ENCODE measurements at regions not wholly inside any gene's neighbourhood (a gene's known extent, or its start where the extent isn't known, plus 50 kb on each side); places are given as distances from the start of the nearest gene placed in this dataset.
"Not testable (repeated sequence)": the region's sequence is repeated elsewhere in the genome, so short reads cannot be mapped to it uniquely, and the experiment has no call there.

DNA sequence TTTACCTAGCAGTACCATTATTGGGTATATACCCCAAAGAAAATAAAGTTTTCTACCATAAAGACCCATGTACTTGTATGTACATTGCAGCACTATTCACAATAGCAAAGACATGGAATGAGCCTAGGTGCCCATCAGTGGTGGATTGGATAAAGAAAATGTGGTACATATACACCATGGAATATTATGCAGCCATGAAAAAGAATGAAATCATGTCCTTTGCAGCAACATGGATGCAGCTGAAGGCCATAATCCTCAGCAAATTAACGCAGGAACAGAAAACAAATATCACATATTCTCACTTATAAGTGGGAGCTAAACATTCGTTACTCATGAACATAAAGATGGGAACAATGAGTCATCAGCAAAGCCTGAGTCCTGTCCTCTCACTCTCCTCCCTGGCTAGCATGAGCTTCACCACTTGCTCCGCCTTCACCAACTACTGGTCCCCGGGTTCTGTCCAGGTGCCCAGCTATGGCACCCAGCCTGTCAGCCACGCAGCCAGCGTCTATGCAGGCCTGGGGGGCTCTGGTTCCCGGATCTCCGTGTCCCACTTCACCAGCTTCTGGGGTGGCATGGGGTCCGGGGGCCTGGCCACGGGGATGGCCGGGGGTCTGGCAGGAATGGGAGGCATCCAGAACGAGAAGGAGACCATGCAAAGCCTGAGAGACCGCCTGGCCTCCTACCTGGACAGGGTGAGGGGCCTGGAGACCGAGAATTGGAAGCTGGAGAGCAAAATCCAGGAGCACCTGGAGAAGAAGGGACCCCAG lies 562.1 kb downstream of the ZNF674 start:
- not testable (repeated sequence) for DNase-seq

DNA sequence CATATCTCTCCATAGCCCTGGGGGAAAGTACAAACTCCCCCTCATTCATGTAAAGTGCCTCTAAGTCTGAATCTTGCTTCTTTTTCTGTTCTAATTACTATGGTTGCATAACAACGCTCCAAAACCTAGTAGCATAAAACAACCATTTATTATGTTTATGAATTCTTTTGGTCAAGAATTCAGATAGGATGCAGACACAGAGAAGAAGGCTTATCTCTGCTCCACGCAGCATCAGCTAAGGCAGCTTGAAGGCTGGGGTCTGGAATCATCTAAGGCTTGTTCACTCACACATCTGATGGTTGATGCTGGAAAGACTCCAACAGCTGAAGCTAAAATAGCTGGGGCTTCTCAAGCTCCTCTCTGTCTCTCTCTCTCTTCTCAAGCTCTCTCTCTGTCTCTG lies 564.5 kb downstream of the ZNF674 start:
- no peak for DNase-seq

DNA sequence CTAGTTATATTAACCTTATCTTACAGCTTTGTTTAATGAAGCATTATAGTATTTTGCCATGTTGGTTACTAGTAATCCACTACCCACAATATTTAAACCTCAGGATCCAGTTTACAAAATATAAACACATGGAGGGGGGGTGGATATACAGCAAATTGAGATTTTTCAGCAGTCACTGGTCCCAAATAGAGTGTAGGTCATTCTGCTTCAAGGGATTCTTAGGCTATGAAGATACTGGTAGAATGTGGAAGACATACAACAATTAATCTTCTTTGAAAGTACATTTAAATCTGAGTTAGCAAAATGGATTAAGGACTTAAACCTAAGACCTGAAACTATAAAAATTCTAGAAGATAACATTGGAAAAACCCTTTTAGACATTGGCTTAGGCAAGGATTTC lies 569.6 kb downstream of the ZNF674 start:
- DNase-seq, result no peak

DNA sequence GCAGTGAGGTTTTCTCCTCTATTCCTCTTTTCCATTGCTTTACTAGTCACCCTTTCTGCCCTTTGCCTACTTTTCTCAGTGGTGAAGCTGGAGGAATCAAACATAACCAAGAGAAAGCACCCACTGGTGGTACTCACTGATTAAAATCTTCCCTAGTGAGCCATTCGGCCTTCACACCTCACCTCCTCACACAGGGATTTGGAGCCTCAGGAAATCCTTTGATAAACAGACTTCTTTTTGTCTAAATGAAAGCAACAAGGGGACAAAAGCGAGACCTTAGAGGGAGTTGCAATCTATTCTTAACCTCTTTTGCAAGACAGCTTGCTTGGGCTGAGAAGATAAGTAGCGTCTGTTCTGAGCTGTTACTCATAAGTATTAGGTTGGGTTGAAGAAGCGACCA lies 572.6 kb downstream of the ZNF674 start:
- DNase-seq, result no peak

DNA sequence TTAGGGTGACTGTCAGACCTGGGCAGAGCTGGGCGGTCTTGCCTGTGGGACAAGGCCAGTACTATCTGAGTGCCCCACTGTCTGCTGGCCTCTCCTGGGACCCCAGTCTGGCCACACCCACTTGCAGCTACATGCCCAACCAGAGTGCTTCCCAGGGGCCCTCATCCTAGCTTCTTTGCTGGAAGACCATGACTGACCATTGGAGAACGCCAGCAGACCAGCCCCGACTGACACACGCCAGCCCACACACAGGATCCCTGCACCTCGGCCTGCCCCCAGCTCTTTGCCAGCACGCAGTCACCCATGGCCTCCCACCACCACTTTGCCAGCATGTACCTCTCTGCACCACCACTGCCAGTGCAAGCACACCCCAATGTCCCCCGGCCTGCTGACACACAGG lies 585.7 kb downstream of the ZNF674 start:
- no peak for DNase-seq

DNA sequence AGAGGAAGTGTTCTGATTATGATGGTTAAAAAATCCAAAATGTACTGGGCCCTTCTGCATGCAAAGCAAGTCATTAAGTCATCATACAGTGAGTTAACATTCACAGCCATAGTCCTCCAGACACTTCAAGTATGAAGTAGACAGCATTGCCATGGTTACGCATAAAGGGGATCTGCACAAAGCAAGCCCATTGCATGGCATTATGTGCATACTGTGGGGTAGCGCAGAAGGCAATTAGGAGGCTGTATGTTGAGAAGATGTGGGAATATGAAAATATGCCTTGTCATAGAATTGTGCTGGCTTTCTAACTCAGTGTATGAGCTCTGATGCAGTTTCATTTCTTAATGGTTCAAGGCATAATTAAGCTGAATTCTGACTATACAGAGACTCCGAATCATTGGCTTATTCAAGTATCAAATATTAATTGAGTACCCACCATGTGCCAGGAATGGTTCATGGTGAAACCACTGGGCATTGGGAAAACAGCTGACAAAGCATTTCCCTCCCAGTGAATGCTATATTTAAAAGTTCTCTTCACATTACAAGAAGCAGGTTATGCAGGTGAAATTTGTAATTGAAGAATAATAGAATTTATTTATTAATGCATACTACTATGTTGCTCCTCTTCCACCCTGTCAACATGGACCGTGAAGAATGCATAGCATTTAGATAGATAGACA lies 588.9 kb downstream of the ZNF674 start:
- DNase-seq, result no peak

DNA sequence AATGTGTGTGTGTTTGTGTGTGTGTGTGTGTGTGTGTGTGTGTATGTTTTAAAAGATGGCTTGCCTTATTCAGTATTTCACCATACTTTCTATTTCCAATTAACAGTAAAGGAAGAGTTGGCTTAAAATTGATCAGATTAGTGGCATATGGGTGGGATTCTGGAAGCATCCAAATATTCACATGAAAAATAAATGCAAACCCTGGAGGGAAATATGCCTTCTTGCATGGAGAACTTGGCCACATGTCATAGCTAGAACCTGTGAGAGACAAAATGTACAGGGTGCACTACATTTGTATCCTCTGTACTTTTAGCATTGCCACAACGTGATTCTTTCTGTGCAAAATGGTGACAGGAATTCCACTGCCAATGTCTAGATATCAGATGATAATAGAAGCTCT lies 589.6 kb downstream of the ZNF674 start:
- DNase-seq, result no peak

DNA sequence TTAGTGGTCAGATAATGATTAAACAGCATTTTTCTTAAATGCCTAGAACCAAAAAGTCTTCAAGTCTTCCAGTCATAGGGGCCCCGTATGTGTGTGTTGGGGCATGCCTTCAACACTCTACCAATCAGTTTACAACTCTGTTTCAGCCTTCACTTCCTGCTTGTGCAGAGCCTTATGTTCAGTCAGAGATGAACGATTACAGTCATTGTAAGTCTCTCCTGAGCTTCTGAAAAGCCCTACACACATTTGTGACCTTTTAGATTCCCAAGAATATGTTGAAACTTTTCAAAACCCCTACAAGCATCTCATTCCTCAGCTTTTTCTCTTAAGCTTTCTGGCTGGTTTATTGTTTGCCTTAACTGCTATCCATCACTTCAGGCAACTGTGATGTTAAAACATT lies 591.2 kb downstream of the ZNF674 start:
- no peak for DNase-seq

DNA sequence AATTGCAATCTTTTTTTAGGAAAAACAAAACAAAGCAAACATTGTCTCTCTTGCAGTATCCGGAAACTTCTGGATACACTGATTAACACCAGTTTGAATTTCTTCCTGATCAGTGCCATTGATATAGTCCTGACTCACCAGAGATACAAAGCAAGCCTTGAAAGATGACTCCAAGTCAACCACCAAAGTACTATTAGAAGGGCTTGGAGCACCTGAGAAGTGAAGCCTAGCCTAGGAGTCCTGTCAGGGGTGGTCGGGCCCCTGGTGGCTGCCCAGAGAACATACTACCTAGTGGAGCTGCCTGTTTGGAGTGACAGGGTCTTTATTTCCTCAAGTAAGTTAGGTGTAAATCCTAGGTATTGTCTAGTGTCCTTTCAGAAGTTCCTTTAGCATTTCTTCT lies 593.2 kb downstream of the ZNF674 start:
- no peak for DNase-seq

DNA sequence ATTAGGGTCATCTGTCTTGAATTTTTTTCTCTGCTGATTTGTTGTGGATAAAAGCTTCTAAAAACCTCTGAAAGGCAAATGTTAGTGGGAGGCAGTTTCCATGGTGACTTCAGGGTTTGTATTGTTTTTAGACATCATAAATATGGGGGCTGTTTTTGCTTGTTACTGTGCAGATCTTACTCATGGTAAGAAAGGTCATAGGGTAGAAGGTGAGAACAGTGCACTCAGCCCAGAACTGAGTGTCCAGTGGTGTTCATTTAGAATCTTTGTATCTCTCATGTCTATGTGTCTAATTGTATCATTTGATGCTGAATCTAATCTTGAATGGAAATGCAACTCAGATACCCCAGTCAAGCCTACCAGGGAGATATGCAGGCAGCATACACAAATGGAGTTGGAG lies 609.8 kb downstream of the ZNF674 start:
- DNase-seq, result no peak

DNA sequence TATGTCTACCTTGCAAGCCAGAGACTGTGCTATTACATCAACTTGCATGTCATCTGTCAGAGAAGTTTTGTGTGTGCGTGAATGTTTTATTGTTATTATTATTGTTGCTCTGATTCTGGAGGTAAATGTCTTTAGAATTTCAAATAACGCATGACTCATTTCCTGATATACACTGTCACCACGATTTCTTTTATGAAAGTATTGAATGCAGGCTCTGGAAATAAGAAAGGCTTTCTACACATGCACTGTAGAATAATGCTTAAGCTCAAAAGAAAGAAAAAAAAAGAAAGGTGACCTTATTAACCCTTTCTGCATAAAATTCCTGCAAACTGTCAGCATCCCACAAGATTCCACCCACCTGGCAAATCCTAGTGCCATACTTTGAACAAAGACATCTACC lies 632.9 kb downstream of the ZNF674 start:
- no peak for DNase-seq

DNA sequence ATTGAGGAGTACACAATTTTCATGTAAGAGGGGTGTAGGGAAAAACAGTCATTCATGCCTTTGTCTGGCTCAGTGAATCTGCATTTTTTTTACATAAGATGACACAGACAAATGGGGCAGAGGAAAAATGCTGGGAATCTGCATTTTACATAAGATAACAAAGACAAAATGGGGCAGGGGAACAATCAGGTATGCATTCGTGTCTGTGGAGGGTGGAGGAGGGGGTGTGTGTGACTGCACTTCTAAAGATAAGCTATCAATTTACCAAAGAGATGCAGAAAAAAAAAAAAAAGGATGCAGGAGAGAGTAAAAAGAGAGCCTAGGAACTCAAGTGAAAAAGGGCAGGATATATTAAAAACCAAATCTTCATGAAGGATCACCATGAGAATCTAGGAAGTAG lies 637.4 kb downstream of the ZNF674 start:
- no peak for DNase-seq

DNA sequence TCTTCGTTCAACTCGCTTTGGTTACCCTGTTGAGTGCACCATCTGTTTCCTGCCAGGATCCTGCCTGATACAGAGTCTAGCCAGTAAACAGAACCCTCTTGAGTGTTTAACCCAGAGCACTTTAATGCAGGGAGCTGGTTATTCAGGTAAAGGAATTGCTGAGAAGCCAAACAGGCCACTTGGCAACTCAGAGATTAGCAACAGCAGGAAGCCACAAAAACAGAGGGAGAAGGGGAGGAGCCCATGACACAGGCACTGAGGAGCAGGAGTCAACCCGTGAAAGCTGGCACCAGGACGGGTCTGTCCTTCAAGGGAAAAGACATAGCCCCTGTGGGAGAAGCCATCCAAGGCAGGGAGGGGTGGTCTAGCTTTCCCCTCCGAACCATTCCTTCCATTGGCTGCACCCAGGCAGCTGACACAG lies 641.4 kb downstream of the ZNF674 start:
- DNase-seq, result no peak

DNA sequence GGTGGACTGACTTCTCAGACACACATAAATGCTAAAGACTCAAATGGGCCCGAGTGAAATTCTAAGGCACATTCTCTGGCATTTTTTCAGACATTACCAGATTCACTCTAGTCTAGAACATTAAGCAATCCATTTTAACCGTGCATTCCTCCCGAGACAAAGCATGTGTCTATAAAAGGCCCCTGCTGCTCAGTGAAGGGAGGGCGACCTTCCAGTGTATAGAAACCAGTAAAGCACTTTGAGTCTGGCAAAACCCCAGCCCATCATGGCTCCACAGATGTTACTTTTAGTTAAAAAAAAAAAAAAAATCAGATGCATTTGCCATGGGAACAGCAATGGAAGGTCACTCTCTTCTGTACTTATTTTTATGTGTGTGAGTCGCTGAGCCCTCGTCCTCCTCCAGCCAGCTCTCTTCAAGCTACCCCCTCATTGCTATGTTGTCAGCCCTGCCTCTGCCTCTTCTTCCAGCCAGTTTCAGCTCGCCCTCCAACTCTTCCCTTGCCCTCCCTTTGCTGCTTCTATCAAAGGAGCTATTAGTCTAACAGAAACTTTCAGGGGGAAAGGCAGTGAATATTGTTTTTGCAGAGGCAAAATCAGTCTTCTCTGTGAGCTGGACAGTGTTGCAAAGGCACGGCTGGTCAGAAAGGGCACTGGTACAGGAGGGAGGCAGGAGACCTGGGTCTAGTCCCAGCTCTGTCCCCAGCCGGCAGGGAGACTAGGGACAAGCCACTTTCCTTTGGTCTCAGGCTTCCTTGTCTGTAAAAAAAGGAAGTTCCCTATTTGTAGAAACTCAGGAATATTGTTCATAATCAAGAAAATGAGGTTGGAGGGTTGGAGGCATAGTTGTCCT lies 644.2 kb downstream of the ZNF674 start:
- no peak for DNase-seq

DNA sequence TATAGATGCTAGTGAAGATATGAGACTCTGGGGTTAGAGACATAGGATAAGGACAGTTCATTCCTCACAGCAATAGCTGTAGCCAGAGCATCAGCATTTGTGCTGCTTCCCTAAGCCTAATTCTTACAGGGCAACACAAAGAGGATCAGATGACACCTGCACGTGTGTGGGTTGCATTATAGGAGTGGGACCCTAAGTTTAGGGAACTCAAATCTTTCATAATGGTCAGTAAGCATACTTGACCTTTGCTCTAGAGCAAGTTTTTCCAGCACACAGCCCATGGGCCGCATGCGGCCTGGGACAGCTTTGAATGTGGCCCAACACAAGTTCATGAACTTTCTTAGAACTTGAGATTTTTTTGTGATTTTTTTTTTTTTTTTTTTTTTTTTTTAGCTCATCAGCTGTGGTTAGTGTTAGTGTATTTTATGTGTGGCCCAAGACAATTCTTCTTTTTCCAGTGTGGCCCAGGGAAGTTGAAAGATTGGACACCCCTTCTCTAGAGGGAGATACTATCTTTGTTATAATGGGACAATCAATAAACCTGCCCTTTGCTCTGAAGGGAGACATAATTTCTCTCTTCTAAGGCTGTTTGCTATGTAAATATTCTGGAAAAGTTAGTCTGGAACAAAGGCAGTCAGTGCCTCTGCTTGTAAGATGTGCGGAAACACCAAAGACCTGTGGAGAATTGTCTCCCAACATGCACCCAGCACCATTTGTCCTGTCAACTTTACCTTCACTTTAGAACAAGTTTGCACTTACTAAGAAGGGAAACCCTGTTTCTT lies 650.2 kb downstream of the ZNF674 start:
- DNase-seq, result no peak

DNA sequence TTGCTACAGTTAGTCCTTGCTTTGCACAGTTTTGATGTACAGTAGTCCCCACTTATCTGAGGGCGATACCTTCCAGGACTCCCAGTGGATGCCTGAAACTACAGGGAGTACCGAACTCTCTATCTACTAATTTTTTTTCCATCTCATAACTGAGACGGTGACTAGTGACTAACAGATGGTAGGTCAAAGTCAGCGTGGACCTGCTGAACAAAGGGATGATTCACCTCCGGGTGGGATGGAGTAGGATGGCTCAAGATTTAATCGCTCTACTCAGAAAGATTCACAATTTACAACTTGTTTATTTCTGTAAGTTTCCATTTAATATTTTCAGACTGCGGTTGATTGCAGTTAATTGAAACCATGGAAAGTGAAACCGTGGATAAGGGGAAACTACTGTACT lies 655.8 kb downstream of the ZNF674 start:
- no peak for DNase-seq

DNA sequence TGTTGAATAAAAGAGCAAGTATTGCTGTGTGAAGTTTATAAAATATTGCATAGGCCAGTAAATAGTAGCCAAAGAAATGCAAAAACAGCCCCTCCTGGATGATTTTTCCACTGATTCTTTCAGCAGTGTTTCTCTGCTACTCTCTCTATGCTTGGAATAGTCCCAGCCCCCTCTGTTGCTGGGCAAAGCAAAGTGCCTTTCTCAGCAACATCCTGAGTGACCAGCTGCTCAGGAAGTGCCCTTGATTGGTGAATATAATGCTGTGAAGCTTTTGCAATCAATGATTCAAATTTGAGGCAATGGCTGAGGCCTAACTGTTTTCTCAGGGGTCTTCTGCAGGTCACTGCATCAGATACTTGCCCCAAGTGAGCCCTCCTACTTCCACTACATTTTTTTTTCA lies 656.7 kb downstream of the ZNF674 start:
- no peak for DNase-seq

DNA sequence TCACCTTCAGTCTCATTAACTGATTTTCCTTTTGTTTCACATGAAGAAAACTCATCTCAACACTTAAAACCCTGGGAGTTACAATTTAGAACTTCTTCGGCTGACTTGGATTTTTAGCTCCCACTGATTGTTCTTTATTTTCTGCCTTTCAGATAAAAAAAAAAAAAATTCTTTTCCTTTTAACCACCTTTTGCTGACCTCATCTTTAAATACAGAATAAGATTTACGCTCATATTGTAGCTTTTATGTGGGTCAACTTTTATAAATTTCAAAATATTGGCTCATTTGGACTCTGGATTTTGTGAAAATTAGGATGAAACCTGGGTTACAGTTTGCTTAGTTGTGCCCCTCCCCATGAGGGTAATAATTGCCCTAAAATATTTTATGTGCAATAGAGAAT lies 659.3 kb downstream of the ZNF674 start:
- DNase-seq, result no peak

DNA sequence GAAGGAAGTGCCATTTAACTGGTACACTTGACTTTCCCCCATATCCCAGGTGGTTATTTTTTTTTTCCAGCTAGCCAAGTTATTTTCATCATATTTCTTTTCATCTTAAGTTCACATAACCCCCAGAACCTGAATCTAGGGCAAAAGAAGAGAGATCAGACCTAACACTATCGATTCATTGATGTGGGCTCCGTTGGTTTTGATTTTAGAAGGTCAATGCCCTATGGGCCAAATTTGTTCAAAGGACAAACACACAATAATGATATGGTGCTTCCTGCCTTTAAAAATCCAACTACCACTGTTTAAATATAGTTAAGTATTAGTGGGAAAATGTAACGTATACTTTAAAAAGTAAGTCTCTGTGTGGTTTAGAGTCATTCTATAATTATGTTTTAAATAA lies 665.7 kb downstream of the ZNF674 start:
- no peak for DNase-seq

DNA sequence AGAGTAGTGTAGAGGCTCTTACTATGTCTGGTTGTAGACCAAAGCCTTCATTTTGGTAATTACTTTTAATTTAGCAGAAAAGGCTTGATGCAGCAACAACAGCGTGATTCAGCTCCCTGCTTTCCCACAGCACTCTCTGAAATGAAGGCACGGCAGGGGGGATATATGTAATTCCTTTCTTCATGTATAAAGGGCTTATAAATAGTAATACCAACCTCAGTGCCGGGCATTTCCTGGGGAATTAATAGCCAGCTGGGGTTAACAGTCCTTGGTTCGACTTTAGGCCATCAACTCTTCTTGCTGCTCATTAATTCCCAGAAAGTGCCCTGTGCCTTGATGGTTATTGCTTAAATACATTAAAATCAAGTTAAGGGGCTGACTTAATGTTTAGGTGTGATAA lies 669.0 kb downstream of the ZNF674 start:
- no peak for DNase-seq

DNA sequence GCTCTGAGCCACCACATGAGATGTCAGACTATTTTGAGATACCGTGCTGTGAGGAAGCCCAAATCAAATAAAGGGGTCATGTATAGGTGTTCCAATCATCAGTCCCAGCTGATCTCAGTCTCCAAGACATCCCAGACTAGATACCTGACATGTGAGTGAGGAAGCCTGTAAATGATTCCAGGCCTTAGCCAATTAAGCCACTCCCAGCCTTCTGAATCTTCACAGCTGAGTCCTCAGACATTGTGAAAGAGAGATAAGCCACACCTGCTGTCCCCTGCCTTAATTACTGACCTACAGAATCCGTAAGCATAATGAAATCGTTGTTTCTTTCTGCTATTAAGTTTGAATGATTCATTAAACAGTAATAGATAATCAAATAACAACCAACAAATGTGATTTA lies 671.4 kb downstream of the ZNF674 start:
- DNase-seq, result no peak

DNA sequence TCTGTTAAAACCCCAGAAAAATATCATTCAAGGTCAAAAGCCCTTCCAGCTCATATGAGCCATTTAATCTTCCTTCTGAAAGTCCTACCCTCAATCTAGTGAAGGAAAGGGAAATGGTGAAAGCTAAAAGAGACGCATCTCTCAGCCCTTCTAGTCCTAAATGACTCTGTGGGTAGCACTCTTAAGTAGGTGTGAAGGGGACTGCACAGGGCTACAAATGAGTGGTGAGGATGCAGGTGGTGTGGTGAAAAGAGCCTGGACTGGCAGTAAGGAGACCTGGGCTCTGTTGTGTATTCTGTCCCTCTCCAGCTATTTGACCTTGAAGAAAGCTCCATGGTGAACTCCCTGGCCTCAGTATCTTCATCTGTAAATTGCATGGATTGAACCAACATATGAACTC lies 671.8 kb upstream of the DIPK2B start:
- no peak for DNase-seq

DNA sequence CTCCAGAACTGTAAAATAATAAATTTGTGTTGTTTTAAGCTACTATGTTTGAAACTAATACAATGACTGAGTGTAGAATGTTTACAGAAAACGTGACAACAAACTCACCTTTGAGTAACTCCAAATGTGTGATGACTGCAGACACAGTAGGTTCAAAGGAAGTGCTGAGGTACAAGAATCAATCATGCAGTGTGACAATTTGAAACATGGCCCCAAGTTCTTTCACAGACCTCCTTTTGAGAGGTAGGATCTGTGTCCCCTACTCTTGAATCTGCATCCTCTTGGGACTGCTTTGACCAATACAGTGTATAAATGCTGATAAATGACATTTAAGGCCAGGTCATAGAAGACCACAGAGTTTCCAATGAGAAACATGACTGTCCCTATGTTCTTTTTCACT lies 667.7 kb upstream of the DIPK2B start:
- DNase-seq, result no peak

Data from hindlimb muscle (tissue), 1 donor.